Panc1 (cell line): ENCODE measurements at regions not wholly inside any gene's neighbourhood (a gene's known extent, or its start where the extent isn't known, plus 50 kb on each side); places are given as distances from the start of the nearest gene placed in this dataset.

Experiments used
- ATAC-seq: fragments of 200-7000 bp; cut with Tn5 transposase; 2 replicates; pipeline ENCODE4 v1.9.1; 2020; ENCODE audit warnings: mild to moderate bottlenecking, moderate library complexity
- BruUV-seq: library from RNA; stranded (reverse); fragments of 400-500 nt; replicated peaks from 2 replicates; lab custom pipeline; 2021; lab: Mats Ljungman, UMichigan
- CTCF ChIA-PET: fragments of 300-600 bp; sonication (Branson Sonifier 250); formaldehyde crosslinking; loops from one replicate; lab custom pipeline; 2022; ENCODE audit warnings: antibody characterized with exemption; lab: Charles Lee
- POLR2A ChIA-PET: fragments of 300-600 bp; sonication (Branson Sonifier 250); formaldehyde crosslinking; loops from one replicate; lab custom pipeline; 2022; ENCODE audit warnings: antibody characterized with exemption; lab: Charles Lee
- DNase-seq: peaks from one replicate; pipeline ENCODE4 v3.0.0-alpha.2; 2010; ENCODE audit warnings: low read depth, low spot score
- H3K27ac ChIP-seq: 2 replicates; pipeline ENCODE4 v1.5.1; 2011; ENCODE audit warnings: mild to moderate bottlenecking, low read length, inconsistent platforms
- H3K27me3 ChIP-seq: fragments of 200-500 bp; sonication (Bioruptor generic); 2 replicates; pipeline ENCODE4 v1.6.0; 2014; ENCODE audit warnings: low read length, inconsistent platforms; ENCODE audit not compliant: control insufficient read depth, insufficient read depth
- H3K36me3 ChIP-seq: fragments of 200-500 bp; sonication (Bioruptor generic); 2 replicates; pipeline ENCODE4 v1.5.1; 2014; ENCODE audit warnings: inconsistent platforms, mild to moderate bottlenecking, low read length, moderate library complexity; ENCODE audit not compliant: control insufficient read depth, insufficient read depth
- H3K4me1 ChIP-seq: 2 replicates; pipeline ENCODE4 v1.5.1; 2011; ENCODE audit warnings: inconsistent platforms, mild to moderate bottlenecking, low read length, moderate library complexity; ENCODE audit not compliant: control insufficient read depth, insufficient read depth
- H3K4me3 ChIP-seq, 2 experiments: 2 replicates each; pipeline ENCODE4 v1.5.1; 2011 to 2012; ENCODE audit warnings: low read depth in 2 of 2, low read length in 2 of 2, mild to moderate bottlenecking in 2 of 2, inconsistent platforms in 1 of 2, moderate library complexity in 1 of 2
- H3K9me3 ChIP-seq: fragments of 200-500 bp; sonication (Bioruptor generic); 2 replicates; pipeline ENCODE4 v1.5.1; 2014; ENCODE audit warnings: low read depth, mild to moderate bottlenecking, inconsistent platforms, low read length, moderate library complexity; ENCODE audit not compliant: control insufficient read depth, insufficient read depth
- POLR2AphosphoS5 ChIP-seq: IDR thresholded peaks from 2 replicates; pipeline ENCODE4 v1.6.1; 2012; ENCODE audit warnings: mild to moderate bottlenecking, low read depth, low read length, moderate library complexity
- SIN3A ChIP-seq: IDR thresholded peaks from 2 replicates; pipeline ENCODE4 v1.6.1; 2012; ENCODE audit warnings: low read depth, mild to moderate bottlenecking, low read length, moderate library complexity, borderline replicate concordance; ENCODE audit not compliant: insufficient read depth
- TCF7L2 ChIP-seq: IDR thresholded peaks from 2 replicates; pipeline ENCODE4 v1.6.1; 2011; ENCODE audit warnings: mild to moderate bottlenecking, low read depth, low read length, inconsistent platforms
- in situ Hi-C: cut with HindIII; loops from 2 replicates; pipeline ENCODE4 v1.10.0; 2016; ENCODE audit warnings: low sequenced_read_pairs, low pct_unique_long_range_greater_than_20kb
- intact Hi-C: fragments of 100-400 bp; cut with micrococcal nuclease; formaldehyde crosslinking; loops from one replicate; pipeline ENCODE4 v1.10.0; 2022; ENCODE audit not compliant: unreplicated experiment
- TF ChIP-seq, protein P1 (sequence below), 2 experiments: IDR thresholded peaks; 2 replicates each; pipeline ENCODE4 v1.6.1; 2011 to 2012; ENCODE audit warnings: low read depth in 2 of 2, control low read depth in 1 of 2, low read length in 1 of 2, mild to moderate bottlenecking in 1 of 2, moderate library complexity in 1 of 2; ENCODE audit not compliant: insufficient read depth in 1 of 2
- TF ChIP-seq, protein P2 (sequence below): fragments of 450-650 bp; IDR thresholded peaks from 2 replicates; pipeline ENCODE4 v1.5.1; 2017; ENCODE audit warnings: mild to moderate bottlenecking

DNA sequence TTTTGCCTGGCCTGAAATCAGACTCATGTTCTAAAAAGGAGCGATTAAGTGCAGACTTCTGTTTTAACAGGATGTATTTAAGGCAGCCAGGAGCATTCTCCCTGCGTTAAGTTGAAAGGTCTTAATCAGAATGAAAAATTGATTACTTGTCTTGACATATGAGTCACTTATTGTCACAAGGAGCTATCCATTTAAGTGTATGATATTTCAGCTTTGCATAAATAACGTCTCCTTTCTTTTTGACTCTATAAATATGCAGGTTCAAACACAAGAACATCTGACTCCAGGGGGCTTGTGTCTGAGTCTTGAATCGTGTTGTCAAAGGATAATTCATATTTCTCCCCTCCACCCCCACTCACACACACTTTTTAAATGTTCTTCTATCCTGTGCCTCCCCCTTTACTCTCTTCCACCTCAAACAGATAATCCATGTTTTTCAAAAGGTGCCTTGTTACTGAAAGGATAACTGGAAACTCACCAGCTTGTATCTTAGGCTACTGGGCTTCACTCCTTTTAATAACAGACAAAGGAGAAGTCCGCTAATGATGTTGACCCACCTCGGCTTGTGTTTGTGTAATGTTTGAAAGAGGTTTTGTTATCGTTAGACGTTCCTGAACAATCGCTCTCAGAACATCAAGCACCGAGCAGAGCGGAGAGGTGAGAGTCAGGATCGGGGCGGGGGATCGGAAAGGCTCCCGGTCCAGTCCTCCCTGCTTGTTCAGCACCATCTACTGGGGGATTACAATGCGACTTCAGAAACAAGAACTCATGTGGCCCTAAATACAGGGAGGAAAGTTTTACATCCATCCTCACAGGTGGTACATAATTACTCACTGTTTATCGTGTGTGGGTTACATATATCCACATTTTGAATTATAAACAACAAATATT lies 107.5 kb upstream of the RPL34 start:
- Histone ChIP-seq H3K36me3 (no peaks in the 10 kb centered on the region), H3K27ac (no peak overlapping the region), H3K9me3 (no peaks in the 10 kb centered on the region), H3K27me3 (peaks cover 3% of the 10 kb centered on the region; the same call in 1 of the 2 replicates), H3K4me3 (no peak overlapping the region), H3K4me1 (no peaks in the 10 kb centered on the region)
- intact Hi-C loops: no loop called here
- ChIA-PET CTCF (no interaction called here), POLR2A (no interaction called here)
- DNase-seq (no peak), ATAC-seq (no peak; the same call in 1 of the 2 replicates)
- no TSS peak for BruUV-seq
- in situ Hi-C loops: no loop called here
- TF ChIP-seq POLR2AphosphoS5 (no peak), SIN3A (no peak), TCF7L2 (no peak)
- TF ChIP-seq, protein P1, sequence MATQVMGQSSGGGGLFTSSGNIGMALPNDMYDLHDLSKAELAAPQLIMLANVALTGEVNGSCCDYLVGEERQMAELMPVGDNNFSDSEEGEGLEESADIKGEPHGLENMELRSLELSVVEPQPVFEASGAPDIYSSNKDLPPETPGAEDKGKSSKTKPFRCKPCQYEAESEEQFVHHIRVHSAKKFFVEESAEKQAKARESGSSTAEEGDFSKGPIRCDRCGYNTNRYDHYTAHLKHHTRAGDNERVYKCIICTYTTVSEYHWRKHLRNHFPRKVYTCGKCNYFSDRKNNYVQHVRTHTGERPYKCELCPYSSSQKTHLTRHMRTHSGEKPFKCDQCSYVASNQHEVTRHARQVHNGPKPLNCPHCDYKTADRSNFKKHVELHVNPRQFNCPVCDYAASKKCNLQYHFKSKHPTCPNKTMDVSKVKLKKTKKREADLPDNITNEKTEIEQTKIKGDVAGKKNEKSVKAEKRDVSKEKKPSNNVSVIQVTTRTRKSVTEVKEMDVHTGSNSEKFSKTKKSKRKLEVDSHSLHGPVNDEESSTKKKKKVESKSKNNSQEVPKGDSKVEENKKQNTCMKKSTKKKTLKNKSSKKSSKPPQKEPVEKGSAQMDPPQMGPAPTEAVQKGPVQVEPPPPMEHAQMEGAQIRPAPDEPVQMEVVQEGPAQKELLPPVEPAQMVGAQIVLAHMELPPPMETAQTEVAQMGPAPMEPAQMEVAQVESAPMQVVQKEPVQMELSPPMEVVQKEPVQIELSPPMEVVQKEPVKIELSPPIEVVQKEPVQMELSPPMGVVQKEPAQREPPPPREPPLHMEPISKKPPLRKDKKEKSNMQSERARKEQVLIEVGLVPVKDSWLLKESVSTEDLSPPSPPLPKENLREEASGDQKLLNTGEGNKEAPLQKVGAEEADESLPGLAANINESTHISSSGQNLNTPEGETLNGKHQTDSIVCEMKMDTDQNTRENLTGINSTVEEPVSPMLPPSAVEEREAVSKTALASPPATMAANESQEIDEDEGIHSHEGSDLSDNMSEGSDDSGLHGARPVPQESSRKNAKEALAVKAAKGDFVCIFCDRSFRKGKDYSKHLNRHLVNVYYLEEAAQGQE (IDR thresholded peaks at IDR 0.05; ENCODE audit: insufficient read depth in 1 of 2, low read depth in 2 of 2, low read length in 1 of 2): no peak
- TF ChIP-seq, protein P2, sequence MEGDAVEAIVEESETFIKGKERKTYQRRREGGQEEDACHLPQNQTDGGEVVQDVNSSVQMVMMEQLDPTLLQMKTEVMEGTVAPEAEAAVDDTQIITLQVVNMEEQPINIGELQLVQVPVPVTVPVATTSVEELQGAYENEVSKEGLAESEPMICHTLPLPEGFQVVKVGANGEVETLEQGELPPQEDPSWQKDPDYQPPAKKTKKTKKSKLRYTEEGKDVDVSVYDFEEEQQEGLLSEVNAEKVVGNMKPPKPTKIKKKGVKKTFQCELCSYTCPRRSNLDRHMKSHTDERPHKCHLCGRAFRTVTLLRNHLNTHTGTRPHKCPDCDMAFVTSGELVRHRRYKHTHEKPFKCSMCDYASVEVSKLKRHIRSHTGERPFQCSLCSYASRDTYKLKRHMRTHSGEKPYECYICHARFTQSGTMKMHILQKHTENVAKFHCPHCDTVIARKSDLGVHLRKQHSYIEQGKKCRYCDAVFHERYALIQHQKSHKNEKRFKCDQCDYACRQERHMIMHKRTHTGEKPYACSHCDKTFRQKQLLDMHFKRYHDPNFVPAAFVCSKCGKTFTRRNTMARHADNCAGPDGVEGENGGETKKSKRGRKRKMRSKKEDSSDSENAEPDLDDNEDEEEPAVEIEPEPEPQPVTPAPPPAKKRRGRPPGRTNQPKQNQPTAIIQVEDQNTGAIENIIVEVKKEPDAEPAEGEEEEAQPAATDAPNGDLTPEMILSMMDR: peak; percentile 33

DNA sequence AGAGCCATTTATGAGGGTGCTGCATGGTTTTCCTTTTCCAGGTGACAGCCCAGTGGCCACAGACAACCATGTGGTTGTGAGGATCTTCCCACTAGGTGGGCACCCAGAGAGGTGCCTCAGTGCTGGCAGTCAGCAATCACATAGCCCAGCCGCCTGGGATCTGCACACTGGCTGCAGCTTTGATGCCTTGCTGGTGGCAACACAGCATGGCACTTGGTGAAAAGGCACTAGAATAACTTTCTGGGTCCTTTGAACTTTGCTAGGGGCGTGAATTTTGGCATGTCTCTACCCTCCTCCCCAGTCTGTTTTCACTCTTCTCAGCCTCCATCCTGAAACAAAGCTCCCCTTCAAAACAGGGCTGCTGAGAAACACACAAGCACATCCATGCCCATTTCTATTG lies 108.8 kb upstream of the RPL34 start:
- Histone ChIP-seq H3K27ac (no peak overlapping the region), H3K4me3 (no peak overlapping the region), H3K9me3 (no peaks in the 10 kb centered on the region), H3K27me3 (peaks cover 3% of the 10 kb centered on the region; the same call in 1 of the 2 replicates), H3K36me3 (no peaks in the 10 kb centered on the region), H3K4me1 (no peaks in the 10 kb centered on the region)
- no peak for DNase-seq
- no peak for TF ChIP-seq POLR2AphosphoS5
- TF ChIP-seq, protein P1 (IDR thresholded peaks at IDR 0.05; ENCODE audit: insufficient read depth in 1 of 2, low read depth in 2 of 2, low read length in 1 of 2): no peak
- TF ChIP-seq SIN3A: no peak
- no peak for TF ChIP-seq TCF7L2
- TF ChIP-seq, protein P2: no peak
- ATAC-seq: no peak
- in situ Hi-C loops: no loop called here
- BruUV-seq: no TSS peak
- ChIA-PET CTCF (no interaction called here), POLR2A (no interaction called here)
- intact Hi-C loops: no loop called here
